GM21786 (cell line): ENCODE measurements at regions not wholly inside any gene's neighbourhood (a gene's known extent, or its start where the extent isn't known, plus 50 kb on each side); places are given as distances from the start of the nearest gene placed in this dataset.
"Not testable (repeated sequence)": the region's sequence is repeated elsewhere in the genome, so short reads cannot be mapped to it uniquely, and the experiment has no call there.

Source experiments
- ATAC-seq: cut with Tn5 transposase; IDR thresholded peaks from one replicate; pipeline ENCODE4 v1.9.1; 2021; ENCODE audit not compliant: unreplicated experiment

DNA sequence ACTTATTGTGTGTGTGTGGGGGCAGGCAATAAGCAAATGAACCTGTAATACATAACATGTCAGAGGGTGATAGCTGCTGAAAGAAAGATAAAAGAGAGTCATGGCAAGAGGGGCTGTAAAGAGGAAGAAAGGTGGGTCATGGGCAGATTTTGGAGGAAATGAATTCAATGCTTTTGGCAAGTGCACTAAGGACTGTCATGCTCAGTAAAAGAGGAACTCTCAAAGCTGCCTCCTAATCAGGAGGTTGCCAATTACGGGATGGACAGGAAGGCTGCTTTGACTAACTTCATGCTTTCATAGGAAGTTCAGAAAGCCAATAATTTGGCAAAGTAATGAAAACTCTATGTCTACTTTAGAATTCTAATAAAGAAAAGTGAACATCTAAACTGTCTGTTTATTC lies 401.2 kb downstream of the SH2D4B start:
- no peak for ATAC-seq

DNA sequence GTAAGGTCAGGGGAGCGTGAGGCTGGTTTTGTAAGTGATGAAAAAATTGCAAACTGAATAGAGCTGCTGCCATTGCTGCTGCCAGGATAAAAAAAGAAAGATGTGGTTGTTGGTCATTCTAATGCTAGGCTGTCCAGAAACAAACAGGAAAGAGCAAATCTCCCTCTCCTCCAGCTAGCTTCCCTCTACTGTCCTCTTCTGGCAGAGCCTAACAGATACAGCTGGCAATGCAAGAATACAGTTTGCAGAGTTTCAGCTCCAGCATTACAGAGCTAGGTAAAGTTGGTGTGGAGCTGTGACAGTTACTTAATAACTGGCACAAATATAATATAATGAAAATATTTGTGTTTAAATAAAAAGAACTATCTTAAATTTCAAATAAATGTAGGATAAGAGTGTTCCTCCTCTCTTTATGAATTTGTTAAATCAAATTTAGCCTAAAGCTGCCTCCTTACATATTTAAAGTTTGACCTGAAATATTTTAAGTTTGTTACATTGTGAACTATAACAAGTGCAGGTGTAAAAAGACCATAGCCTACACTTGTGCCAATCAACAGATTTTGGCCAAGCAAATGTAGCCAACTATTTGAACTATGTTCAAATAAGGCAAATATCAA lies 407.7 kb downstream of the SH2D4B start:
- ATAC-seq = peak; percentile 88

GRCh38 chr10:80946073-80946472 lies 408.4 kb downstream of the SH2D4B start:
- no peak for ATAC-seq

DNA sequence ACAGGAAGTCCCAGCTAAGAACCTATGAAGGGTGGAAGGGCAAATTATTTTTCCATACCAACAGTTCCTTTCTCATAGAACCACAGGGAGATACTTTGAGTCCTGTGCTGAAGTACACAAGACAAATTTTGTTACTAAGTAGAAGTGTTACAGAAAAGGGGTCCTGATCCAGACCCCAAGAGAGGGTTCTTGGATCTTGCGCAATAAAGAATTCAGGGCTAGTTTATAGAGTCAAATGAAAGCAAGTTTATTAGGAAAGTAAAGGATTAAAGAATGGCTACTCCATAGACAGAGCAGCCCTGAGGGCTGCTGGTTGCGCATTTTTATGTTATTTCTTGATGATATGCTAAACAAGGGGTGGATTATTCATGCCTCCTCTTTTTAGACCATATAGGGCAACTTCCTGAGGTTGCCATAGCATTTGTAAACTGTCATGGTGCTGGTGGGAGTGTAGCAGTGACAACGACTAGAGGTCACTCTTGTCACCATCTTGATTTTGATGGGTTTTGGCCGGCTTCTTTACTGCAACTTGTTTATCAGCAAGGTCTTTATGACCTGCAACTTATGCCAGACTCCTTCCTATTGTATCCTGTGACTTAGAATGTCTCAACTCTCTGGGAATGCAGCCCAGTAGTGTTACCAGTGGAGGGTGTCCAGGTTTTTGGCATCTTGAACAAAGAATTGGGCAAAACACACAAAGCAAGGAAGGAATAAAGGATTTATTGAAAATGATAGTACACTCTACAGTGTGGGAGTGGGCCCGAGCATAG lies 409.4 kb downstream of the SH2D4B start:
- ATAC-seq = no peak

GRCh38 chr10:80949785-80950184 lies 412.1 kb downstream of the SH2D4B start:
- no peak for ATAC-seq

DNA sequence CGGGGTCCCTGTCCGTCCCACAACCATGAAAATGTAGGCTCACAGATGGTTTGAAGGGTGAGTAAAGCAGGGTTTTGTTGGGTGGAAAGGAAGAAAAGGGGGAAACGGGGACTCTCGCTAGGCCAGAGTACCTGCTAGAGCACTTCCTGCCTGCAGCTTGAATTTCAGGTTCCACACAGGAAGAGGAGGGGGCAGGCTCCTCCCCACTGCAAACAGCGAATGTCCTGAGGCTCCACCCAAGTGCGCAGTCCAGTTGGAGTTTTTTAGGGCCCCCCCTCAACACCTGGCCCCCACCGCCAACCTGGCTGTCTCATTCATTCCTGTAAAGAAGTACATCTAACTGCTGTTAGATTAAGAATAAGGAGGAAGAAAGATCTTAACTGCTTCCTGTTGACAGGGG lies 414.7 kb downstream of the SH2D4B start:
- no peak for ATAC-seq

DNA sequence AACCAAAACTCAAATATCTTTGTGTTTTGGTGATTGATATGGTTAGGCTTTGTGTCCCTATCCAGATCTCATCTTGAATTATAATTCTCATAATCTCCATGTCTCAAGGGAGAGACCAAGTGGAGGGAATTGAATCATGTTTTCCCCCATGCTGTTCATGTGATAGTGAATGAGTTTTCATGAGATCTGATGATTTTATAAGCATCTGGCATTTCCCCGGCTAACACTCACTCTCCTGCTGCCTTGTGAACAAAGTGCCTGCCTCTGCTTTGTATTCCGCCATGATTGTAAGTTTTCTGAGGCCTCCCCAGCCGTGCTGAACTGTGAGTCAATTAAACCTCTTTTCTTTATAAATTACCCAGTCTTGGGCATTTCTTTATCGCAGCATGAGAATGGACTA lies 419.5 kb downstream of the SH2D4B start:
- ATAC-seq = no peak

DNA sequence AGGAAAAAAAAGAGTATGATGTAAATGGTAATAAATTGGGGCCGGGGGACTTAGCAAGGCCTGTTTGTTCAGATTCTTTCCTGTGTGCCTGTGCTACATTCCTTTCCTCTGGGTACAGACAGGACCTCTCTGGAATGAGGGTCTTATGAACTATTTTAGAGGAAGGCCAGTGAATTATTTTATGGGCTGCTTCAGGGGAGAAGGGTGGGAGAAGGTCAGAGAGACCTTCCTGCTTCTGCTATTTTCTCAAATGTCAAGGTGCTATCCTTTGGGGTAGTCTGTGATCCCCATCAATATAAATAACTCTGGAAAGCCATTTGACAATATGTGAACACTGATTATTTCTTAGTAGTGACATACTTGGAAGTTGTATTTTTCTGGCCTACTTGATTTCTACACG lies 426.5 kb downstream of the SH2D4B start:
- ATAC-seq = no peak

DNA sequence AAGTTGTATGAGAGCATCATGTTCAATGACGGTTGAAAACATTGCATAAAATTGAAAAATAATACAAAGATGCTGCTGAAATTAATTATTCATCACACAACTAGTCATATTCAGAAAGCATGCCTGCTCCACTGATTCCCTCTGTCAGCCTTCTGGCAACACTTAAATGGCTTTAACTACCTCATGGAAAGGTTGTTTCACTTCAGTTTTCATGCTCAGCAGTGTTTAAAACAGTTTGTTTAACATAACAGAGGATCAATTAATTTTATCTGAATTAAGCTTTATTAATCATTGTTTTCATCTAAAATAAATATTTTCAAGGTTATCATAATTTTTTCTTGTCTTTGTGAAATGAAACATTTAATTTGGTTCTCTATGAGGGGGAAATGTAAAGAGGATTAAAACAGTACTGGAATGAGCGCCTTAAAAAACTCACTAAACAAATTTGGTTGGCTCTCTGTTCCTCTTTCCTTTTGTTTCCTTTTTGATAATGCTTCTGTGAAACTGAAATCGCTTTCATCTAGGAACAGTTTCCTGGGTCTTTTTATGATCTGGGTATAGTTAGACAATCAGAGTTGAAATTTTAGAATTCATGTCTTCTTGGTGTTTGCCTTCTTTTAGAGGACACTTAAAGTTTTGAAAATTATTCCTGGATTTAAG lies 427.4 kb downstream of the SH2D4B start:
- ATAC-seq = peak; percentile 79

- peak; percentile 35 for ATAC-seq
Observed at GRCh38 chr10:80966326-80966986, 428.8 kb downstream of the SH2D4B start.

GRCh38 chr10:80967357-80967756 lies 429.7 kb downstream of the SH2D4B start:
- not testable (repeated sequence) for ATAC-seq

DNA sequence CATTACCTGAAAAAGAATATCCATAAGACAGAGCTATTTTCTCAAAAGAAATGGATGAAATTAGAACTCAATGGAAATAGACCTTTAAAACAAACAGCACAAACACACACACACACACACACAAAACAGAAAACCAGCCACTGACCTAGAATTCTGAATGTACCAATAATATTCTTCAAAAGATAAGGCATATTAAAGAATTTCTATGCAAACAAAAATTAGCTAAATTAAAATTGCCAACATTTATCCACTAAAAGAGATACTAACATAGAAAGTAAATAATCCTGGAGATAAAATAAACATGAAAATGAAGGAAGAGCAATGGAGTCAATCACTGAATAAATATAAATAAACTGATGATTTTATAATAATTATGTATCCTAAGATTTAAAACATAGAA lies 431.2 kb downstream of the SH2D4B start:
- ATAC-seq = no peak

DNA sequence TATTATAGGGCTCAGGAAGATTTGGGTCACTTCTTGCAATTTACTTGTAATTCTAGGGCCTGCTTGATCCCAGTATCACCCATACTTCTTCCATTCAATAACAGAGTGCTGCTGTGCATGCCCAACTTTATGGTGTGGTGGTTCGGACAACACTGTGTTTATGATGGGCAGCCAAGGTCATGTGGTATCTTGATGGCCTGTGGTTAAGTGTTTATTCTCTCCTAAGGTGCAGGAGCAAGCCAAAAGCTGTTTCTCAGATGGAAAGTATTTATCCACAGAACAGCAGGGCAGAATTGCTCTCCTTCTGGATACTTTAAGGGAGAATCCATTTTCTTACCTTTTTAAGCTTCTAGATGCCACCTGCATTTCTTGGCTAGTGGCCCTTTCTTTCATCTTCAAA lies 433.8 kb downstream of the SH2D4B start:
- ATAC-seq = no peak

DNA sequence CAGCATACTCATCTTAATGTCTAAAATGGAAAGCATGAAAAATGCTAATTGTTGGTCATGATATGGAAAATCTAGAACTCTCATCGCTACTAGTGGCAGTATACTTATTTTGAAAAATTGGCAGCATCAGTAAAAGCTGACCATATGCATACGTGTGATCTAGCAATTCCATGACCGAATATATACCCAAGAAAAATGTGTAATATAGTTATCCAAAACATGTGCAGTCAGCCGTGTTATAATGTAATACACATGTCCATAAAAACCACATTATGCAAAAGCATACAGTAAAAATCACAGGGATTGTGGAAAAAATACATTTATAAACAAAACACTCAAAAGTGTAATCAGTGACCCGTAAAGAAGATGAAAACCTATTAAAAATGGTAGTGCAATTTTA lies 439.0 kb downstream of the SH2D4B start:
- ATAC-seq = no peak

DNA sequence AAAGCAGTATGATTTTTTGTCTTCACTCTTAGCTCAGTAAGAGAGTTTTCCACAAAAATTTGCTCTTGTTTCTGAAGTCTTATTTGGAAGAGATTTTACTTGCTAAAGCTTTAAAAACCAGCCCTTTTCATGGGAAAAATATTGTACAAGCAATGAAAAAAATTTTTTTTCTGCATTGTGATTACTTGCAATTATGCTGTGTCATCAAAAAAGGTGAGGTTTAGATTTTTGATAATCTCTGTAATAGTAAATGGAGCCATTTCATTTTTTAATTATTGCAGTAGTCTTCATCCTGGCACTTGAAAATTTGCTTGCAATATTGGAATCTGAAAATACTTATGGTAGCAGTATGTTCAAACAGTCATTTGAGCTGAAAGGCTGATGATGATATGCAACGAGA lies 447.4 kb downstream of the SH2D4B start:
- ATAC-seq = no peak

GRCh38 chr10:80986596-80986995 lies 448.9 kb downstream of the SH2D4B start:
- no peak for ATAC-seq

DNA sequence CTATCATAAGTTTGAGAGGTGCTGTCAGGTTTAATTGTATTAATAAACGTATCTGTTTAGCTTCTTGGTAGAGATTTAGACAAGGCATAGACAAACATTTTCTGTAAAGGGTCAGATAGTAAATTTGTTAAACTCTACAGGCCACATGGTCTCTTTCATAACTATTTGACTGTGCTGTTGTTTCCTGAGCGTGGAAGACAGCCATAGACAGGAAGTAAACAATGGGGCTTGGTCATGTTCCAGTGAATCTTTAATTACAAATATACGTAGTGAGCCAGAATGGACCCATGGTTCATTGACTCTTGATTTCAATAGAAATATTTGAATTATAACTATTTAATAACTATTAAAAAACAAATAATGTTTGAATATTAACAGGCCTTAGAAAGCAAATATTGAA lies 451.1 kb downstream of the SH2D4B start:
- ATAC-seq = no peak

DNA sequence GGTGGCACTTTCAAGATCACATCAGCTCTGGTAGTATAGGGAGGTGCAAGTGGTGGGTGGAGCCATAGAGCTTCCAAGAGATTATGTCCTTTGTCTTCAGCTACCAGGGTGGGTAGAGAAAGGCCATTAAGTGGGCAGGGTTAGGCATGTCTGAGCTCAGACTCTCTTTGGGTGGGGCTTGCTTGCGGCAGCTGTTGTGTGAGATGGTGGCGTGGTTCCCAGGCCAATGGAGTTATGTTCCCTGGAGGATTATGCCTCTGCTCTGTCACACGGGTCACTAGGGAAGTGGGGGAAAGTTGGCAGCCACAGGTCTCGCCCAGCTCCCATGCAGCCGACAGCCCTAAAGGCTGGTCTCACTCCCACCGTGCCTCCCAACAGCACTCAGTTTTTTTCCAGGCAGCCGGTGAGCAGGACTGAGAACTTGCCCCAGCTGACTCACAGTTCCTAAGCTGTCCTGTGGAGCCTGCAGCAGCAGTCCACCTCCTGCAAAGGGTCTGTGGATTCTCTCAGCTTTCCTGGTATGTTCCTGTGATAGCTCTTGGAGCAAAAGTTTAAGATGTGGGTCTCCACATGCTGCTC lies 459.0 kb downstream of the SH2D4B start:
- no peak for ATAC-seq

- ATAC-seq = no peak
Observed at GRCh38 chr10:81000781-81001180, 463.1 kb downstream of the SH2D4B start.

GRCh38 chr10:81002382-81002781 lies 464.7 kb downstream of the SH2D4B start:
- ATAC-seq = no peak

DNA sequence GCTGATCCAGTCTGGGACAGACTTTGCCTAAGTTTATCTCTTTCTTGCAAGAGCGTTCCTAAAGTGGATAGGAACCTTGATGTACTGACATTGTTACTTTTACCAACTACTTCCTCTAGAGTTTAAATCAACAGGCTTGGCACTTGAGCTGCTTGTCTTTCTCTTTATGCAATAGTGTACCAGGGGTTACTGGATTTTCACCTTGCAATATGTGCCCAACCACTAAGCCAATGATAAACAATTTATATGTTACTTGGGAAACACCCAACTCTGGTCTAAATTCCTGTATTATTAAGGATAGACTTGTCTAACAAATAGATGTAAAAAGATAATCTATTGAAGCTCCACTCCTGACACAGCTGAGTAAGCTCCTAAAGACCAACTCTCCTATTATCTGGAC lies 470.2 kb downstream of the SH2D4B start:
- no peak for ATAC-seq
